ENCODE measurements at regions not wholly inside any gene's neighbourhood (a gene's known extent, or its start where the extent isn't known, plus 50 kb on each side); places are given as distances from the start of the nearest gene placed in this dataset.

- no peak for TF ChIP-seq CTCF (conservative IDR thresholded peaks at IDR 0.05; ENCODE audit: low read depth, low read length)
Observed at GRCh38 chr6:92510137-92510536, 909.2 kb downstream of the EPHA7 start.

GRCh38 chr6:92507552-92507951 lies 911.8 kb downstream of the EPHA7 start:
- no peak for DNase-seq (ENCODE audit: low read depth)
- no peak overlapping the region for H3K4me3 ChIP-seq (ENCODE audit: low read depth, low read length)
- no peak for TF ChIP-seq CTCF (conservative IDR thresholded peaks at IDR 0.05; ENCODE audit: low read depth, low read length)

More at GRCh38 chr6:92510137-92510536, 909.2 kb downstream of the EPHA7 start:
- DNase-seq (ENCODE audit: low read depth), result no peak
- H3K4me3 ChIP-seq (ENCODE audit: low read depth, low read length), result no peak overlapping the region

DNA sequence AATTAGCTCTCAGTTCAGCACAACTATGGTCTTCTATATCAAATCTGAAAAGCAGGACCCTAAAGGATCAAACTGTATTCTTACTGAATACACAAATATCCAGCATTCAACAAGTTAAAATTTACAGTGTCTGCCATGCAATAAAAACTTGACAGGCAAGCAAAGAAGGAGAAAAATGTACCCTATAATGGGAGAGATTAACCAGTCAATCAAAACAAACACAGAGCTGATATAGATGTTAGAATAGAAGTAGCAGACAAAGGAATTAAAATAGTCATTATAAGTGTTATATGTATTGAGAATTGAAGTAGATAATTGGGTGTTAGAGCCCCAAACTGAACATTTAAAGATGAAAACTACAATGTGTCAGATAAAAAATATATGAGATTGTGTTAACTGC lies 914.9 kb downstream of the EPHA7 start:
- DNase-seq (ENCODE audit: low read depth), result no peak
- no peak for TF ChIP-seq CTCF (conservative IDR thresholded peaks at IDR 0.05; ENCODE audit: low read depth, low read length)
- H3K4me3 ChIP-seq (ENCODE audit: low read depth, low read length), result no peak overlapping the region

GRCh38 chr6:92497281-92497680 lies 922.1 kb downstream of the EPHA7 start:
- TF ChIP-seq CTCF (conservative IDR thresholded peaks at IDR 0.05; ENCODE audit: low read depth, low read length), result no peak

GRCh38 chr6:92496527-92496926 lies 922.8 kb downstream of the EPHA7 start:
- DNase-seq (ENCODE audit: low read depth), result no peak
- no peak overlapping the region for H3K4me3 ChIP-seq (ENCODE audit: low read depth, low read length)
- no peak for TF ChIP-seq CTCF (conservative IDR thresholded peaks at IDR 0.05; ENCODE audit: low read depth, low read length)

More at GRCh38 chr6:92497281-92497680, 922.1 kb downstream of the EPHA7 start:
- H3K4me3 ChIP-seq (ENCODE audit: low read depth, low read length), result no peak overlapping the region
- DNase-seq (ENCODE audit: low read depth), result no peak

DNA sequence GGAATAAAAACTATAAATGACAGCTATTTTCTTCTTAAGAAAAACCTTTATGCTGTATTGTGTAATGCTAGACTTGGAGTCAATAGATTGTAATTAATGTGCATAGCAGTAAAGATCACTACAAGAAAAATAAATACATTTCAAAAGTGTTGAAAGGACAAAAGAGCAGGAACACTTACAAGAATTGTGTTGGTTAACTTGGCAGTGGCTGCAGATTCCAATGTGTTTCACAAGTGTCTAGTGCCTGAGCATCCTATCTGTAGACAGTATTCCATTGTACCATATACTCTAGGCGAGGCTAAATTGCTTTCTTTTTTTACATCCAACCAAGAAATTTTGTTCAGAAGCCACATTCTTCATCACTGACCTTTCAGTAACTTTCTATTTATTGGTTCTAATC lies 924.1 kb downstream of the EPHA7 start:
- TF ChIP-seq CTCF (conservative IDR thresholded peaks at IDR 0.05; ENCODE audit: low read depth, low read length), result no peak
- DNase-seq (ENCODE audit: low read depth), result no peak
- no peak overlapping the region for H3K4me3 ChIP-seq (ENCODE audit: low read depth, low read length)

DNA sequence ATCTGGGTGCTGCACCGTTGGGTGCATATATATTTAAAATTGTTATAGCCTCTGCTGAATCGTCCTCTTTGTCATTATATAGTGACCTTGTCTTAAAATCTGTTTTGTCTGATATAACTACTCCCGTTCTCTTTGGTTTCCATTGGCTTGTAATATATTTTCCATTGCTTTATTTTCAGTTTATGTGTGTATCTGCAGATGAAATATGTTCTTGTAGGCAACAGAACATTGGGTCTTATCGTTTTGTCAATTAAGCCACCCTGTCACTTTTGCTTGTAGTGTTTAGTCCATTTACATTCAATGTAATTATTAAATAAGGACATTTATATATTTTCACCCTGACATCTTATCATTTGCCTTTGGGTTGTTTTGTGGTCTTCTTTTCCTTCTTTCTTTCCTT lies 933.9 kb downstream of the EPHA7 start:
- DNase-seq (ENCODE audit: low read depth), result no peak
- no peak for TF ChIP-seq CTCF (conservative IDR thresholded peaks at IDR 0.05; ENCODE audit: low read depth, low read length)
- no peak overlapping the region for H3K4me3 ChIP-seq (ENCODE audit: low read depth, low read length)

Data from epithelial cell of proximal tubule (primary cell).